OCI-LY3 (cell line): ENCODE measurements at regions not wholly inside any gene's neighbourhood (a gene's known extent, or its start where the extent isn't known, plus 50 kb on each side); places are given as distances from the start of the nearest gene placed in this dataset.

Experiments
- EZH2phosphoT487 ChIP-seq: fragments of 200-600 bp; shearing (Covaris generic); IDR thresholded peaks from 2 replicates; pipeline ENCODE4 v1.6.1; 2018; ENCODE audit warnings: antibody characterized with exemption, mixed run types, low read depth
- TF ChIP-seq, protein P1 (sequence below): fragments of 200-600, 300-600 bp; sonication (generic); IDR thresholded peaks from 2 replicates; pipeline ENCODE4 v1.5.1; 2014; ENCODE audit warnings: antibody characterized with exemption, low read length, low read depth

DNA sequence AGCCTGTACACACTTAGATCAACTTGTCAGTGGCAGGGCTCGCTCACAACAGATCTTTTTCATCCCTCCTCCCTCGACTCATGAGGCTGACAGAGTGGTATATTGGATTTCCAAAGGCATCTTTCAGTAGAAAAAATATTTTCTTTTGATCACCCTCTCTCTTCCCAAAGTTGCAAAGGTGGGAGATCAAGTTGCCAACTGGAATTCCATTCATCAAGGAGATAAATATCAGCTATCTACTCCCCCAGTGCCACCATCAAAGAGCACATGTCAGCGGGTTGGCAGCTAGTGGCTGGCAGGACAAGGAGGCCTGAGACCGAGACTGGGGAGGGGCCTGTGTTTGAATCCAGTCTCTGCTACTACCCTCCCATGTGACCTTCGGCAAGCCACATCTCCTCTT, 539.7 kb upstream of the CDH11 start:
- TF ChIP-seq, protein P1, sequence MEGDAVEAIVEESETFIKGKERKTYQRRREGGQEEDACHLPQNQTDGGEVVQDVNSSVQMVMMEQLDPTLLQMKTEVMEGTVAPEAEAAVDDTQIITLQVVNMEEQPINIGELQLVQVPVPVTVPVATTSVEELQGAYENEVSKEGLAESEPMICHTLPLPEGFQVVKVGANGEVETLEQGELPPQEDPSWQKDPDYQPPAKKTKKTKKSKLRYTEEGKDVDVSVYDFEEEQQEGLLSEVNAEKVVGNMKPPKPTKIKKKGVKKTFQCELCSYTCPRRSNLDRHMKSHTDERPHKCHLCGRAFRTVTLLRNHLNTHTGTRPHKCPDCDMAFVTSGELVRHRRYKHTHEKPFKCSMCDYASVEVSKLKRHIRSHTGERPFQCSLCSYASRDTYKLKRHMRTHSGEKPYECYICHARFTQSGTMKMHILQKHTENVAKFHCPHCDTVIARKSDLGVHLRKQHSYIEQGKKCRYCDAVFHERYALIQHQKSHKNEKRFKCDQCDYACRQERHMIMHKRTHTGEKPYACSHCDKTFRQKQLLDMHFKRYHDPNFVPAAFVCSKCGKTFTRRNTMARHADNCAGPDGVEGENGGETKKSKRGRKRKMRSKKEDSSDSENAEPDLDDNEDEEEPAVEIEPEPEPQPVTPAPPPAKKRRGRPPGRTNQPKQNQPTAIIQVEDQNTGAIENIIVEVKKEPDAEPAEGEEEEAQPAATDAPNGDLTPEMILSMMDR = no peak
- TF ChIP-seq EZH2phosphoT487 = no peak
